HEK293 (cell line): ENCODE measurements at regions not wholly inside any gene's neighbourhood (a gene's known extent, or its start where the extent isn't known, plus 50 kb on each side); places are given as distances from the start of the nearest gene placed in this dataset.

ENCODE experiments used
- CTCF ChIA-PET: fragments of 350-600 bp; formaldehyde crosslinking; extraction: SDS; loops from one replicate; lab custom pipeline; 2021; ENCODE audit warnings: antibody characterized with exemption; lab: Yijun Ruan, JAX
- POLR2A ChIA-PET: fragments of 300-600 bp; formaldehyde crosslinking; extraction: SDS; loops from one replicate; lab custom pipeline; 2020; ENCODE audit warnings: antibody characterized with exemption, inconsistent platforms; lab: Yijun Ruan, JAX
- H3K27ac ChIP-seq: fragments of 200-500 bp; sonication (Bioruptor generic); 2 replicates; pipeline ENCODE4 v1.5.1; 2014; ENCODE audit warnings: low read depth, low read length, control low read depth, inconsistent platforms; ENCODE audit errors: extremely low read depth
- H3K36me3 ChIP-seq, 2 experiments: fragments of 200-500 bp in 1 of 2; sonication (Bioruptor generic) in 1 of 2; 1 replicate in 1 of 2; 2 replicates in 1 of 2; pipeline ENCODE4 v1.5.1; 2014 to 2017; ENCODE audit warnings: inconsistent platforms in 2 of 2, low read length in 2 of 2; ENCODE audit not compliant: control insufficient read depth in 2 of 2, insufficient read depth in 1 of 2
- H3K4me1 ChIP-seq: fragments of 200-500 bp; sonication (Bioruptor generic); 2 replicates; pipeline ENCODE4 v1.5.1; 2014; ENCODE audit warnings: mild to moderate bottlenecking, low read length, inconsistent platforms; ENCODE audit not compliant: control insufficient read depth, insufficient read depth
- H3K4me3 ChIP-seq: 2 replicates; pipeline ENCODE4 v1.5.1; 2011; ENCODE audit warnings: low read depth, mild to moderate bottlenecking, control low read depth, low read length, moderate library complexity
- H3K9me3 ChIP-seq: fragments of 200-500 bp; sonication (Bioruptor generic); 2 replicates; pipeline ENCODE4 v1.5.1; 2014; ENCODE audit warnings: low read depth, low read length, inconsistent platforms; ENCODE audit not compliant: control insufficient read depth, insufficient read depth
- FEZF1 ChIP-seq: fragments of 450-650 bp; formaldehyde crosslinking; IDR thresholded peaks from 2 replicates; pipeline ENCODE4 v1.5.1; 2016; ENCODE audit warnings: missing biosample characterization, missing genetic modification characterization
- INSM2 ChIP-seq: fragments of 450-650 bp; formaldehyde crosslinking; IDR thresholded peaks from 2 replicates; pipeline ENCODE4 v1.5.1; 2016; ENCODE audit warnings: missing biosample characterization, missing genetic modification characterization
- MYNN ChIP-seq: fragments of 450-650 bp; formaldehyde crosslinking; IDR thresholded peaks from 2 replicates; pipeline ENCODE4 v1.5.1; 2016; ENCODE audit warnings: missing biosample characterization, missing genetic modification characterization, borderline replicate concordance
- SETDB1 ChIP-seq: IDR thresholded peaks from one replicate; pipeline ENCODE4 v1.6.1; 2017; ENCODE audit warnings: mild to moderate bottlenecking, low read length, moderate library complexity, mixed read lengths; ENCODE audit not compliant: insufficient read length
- SP7 ChIP-seq: fragments of 450-650 bp; formaldehyde crosslinking; IDR thresholded peaks from 2 replicates; pipeline ENCODE4 v1.5.1; 2016; ENCODE audit warnings: missing biosample characterization, missing genetic modification characterization
- ZBTB44 ChIP-seq: fragments of 450-650 bp; IDR thresholded peaks from 2 replicates; pipeline ENCODE4 v1.5.1; 2018; ENCODE audit warnings: missing biosample characterization, mild to moderate bottlenecking, missing genetic modification characterization
- ZBTB48 ChIP-seq: fragments of 450-650 bp; formaldehyde crosslinking; IDR thresholded peaks from 2 replicates; pipeline ENCODE4 v1.5.1; 2016; ENCODE audit warnings: missing biosample characterization, missing genetic modification characterization
- ZBTB8A ChIP-seq: fragments of 450-650 bp; formaldehyde crosslinking; IDR thresholded peaks from 2 replicates; pipeline ENCODE4 v1.5.1; 2016; ENCODE audit warnings: missing biosample characterization, missing genetic modification characterization
- ZIC2 ChIP-seq: fragments of 450-650 bp; formaldehyde crosslinking; IDR thresholded peaks from 2 replicates; pipeline ENCODE4 v1.5.1; 2016; ENCODE audit warnings: missing biosample characterization, missing genetic modification characterization
- ZNF146 ChIP-seq: fragments of 450-650 bp; formaldehyde crosslinking; IDR thresholded peaks from 2 replicates; pipeline ENCODE4 v1.5.1; 2016; ENCODE audit warnings: missing biosample characterization, missing genetic modification characterization
- ZNF157 ChIP-seq: fragments of 450-650 bp; formaldehyde crosslinking; IDR thresholded peaks from 2 replicates; pipeline ENCODE4 v1.5.1; 2016; ENCODE audit warnings: missing biosample characterization, missing genetic modification characterization
- ZNF23 ChIP-seq: fragments of 450-650 bp; formaldehyde crosslinking; IDR thresholded peaks from 2 replicates; pipeline ENCODE4 v1.5.1; 2016; ENCODE audit warnings: missing biosample characterization, missing genetic modification characterization, borderline replicate concordance
- ZNF239 ChIP-seq: fragments of 450-650 bp; formaldehyde crosslinking; IDR thresholded peaks from 2 replicates; pipeline ENCODE4 v1.5.1; 2016; ENCODE audit warnings: missing biosample characterization, missing genetic modification characterization
- ZNF266 ChIP-seq: fragments of 450-650 bp; formaldehyde crosslinking; IDR thresholded peaks from 2 replicates; pipeline ENCODE4 v1.5.1; 2016; ENCODE audit warnings: missing biosample characterization, missing genetic modification characterization, low read depth
- ZNF274 ChIP-seq, 2 experiments: fragments of 200-500 bp in 1 of 2; fragments of 450-650 bp in 1 of 2; sonication (Bioruptor generic) in 1 of 2; formaldehyde crosslinking in 1 of 2; IDR thresholded peaks; 2 replicates each; pipeline versions ENCODE4 v1.5.1 to v1.6.1; 2014 to 2016; ENCODE audit warnings: borderline replicate concordance in 1 of 2, inconsistent platforms in 1 of 2, low read length in 1 of 2, missing biosample characterization in 1 of 2, missing genetic modification characterization in 1 of 2
- ZNF311 ChIP-seq: fragments of 450-650 bp; formaldehyde crosslinking; IDR thresholded peaks from 2 replicates; pipeline ENCODE4 v1.5.1; 2017; ENCODE audit warnings: missing biosample characterization, missing genetic modification characterization, borderline replicate concordance
- ZNF335 ChIP-seq: fragments of 450-650 bp; formaldehyde crosslinking; conservative IDR thresholded peaks from 2 replicates; pipeline ENCODE4 v1.5.1; 2016; ENCODE audit warnings: missing biosample characterization, missing genetic modification characterization
- ZNF391 ChIP-seq: fragments of 450-650 bp; formaldehyde crosslinking; IDR thresholded peaks from 2 replicates; pipeline ENCODE4 v1.5.1; 2016; ENCODE audit warnings: low read depth, missing biosample characterization, missing genetic modification characterization, borderline replicate concordance
- ZNF623 ChIP-seq: fragments of 450-650 bp; formaldehyde crosslinking; IDR thresholded peaks from 2 replicates; pipeline ENCODE4 v1.5.1; 2016; ENCODE audit warnings: missing biosample characterization, missing genetic modification characterization
- ZNF664 ChIP-seq: fragments of 450-650 bp; formaldehyde crosslinking; IDR thresholded peaks from 2 replicates; pipeline ENCODE4 v1.5.1; 2016; ENCODE audit warnings: missing biosample characterization, missing genetic modification characterization
- ZNF843 ChIP-seq: fragments of 450-650 bp; formaldehyde crosslinking; IDR thresholded peaks from 2 replicates; pipeline ENCODE4 v1.5.1; 2016; ENCODE audit warnings: missing biosample characterization, missing genetic modification characterization
- ZSCAN30 ChIP-seq: fragments of 450-650 bp; IDR thresholded peaks from 2 replicates; pipeline ENCODE4 v1.5.1; 2018; ENCODE audit warnings: missing biosample characterization, mild to moderate bottlenecking, missing genetic modification characterization, moderate library complexity
- ZSCAN4 ChIP-seq: fragments of 450-650 bp; formaldehyde crosslinking; IDR thresholded peaks from 2 replicates; pipeline ENCODE4 v1.5.1; 2017; ENCODE audit warnings: missing biosample characterization, missing genetic modification characterization

- Histone ChIP-seq H3K4me3 (no peak overlapping the region), H3K27ac (no peak overlapping the region), H3K4me1 (peaks cover 35% of the 10 kb centered on the region), H3K36me3 (no peaks in the 10 kb centered on the region), H3K9me3 (no peaks in the 10 kb centered on the region)
- ChIA-PET CTCF (no interaction called here), POLR2A (interaction anchor here (1.0 kb wide), 1 partner anchor 9 kb away, joined by 3 read pairs; no protein-coding TSS in a partner anchor)
- TF ChIP-seq ZNF335 (peak; percentile 24; the same call in 1 of the 2 replicates), ZNF664 (tag by site-specific recombination) (peak; percentile 55; the same call in 1 of the 2 replicates), ZSCAN4 (tag by site-specific recombination) (no peak), FEZF1 (tag by site-specific recombination) (peak; percentile 19; the same call in 1 of the 2 replicates)
Observed at GRCh38 chr4:182179105-182179504, 64.1 kb upstream of the TENM3 start.

GRCh38 chr4:182179751-182180150 lies 63.5 kb upstream of the TENM3 start:
- H3K4me3 ChIP-seq, result no peak overlapping the region
- H3K36me3 ChIP-seq, result no peaks in the 10 kb centered on the region
- no peak overlapping the region for H3K27ac ChIP-seq
- TF ChIP-seq ZNF239 (tag by site-specific recombination) (no peak), ZSCAN30 (tag by site-specific recombination) (no peak), ZNF146 (tag by site-specific recombination) (no peak), ZIC2 (tag by site-specific recombination) (no peak), ZBTB8A (tag by site-specific recombination) (no peak), ZNF23 (no peak), ZNF274 (IDR thresholded peaks at IDR 0.05; ENCODE audit: low read length) (no peak), ZNF274 (tag by site-specific recombination; IDR thresholded peaks at IDR 0.05; ENCODE audit: borderline replicate concordance) (no peak), MYNN (tag by site-specific recombination) (no peak), INSM2 (tag by site-specific recombination) (no peak), SP7 (no peak), ZNF623 (tag by site-specific recombination) (no peak), ZNF391 (tag by site-specific recombination) (no peak), ZBTB48 (tag by site-specific recombination) (no peak), ZNF266 (tag by site-specific recombination) (no peak), ZNF843 (tag by site-specific recombination) (no peak), SETDB1 (no peak)
- no peaks in the 10 kb centered on the region for H3K9me3 ChIP-seq
- H3K4me1 ChIP-seq, result peaks cover 35% of the 10 kb centered on the region
- ChIA-PET POLR2A (no interaction called here), CTCF (no interaction called here)

GRCh38 chr4:182185491-182185890 lies 57.7 kb upstream of the TENM3 start:
- H3K27ac ChIP-seq, result no peak overlapping the region
- TF ChIP-seq ZBTB44 (tag by site-specific recombination), result no peak
- TF ChIP-seq ZNF311, result no peak
- no peak for TF ChIP-seq ZNF157 (tag by site-specific recombination)
- peaks cover 14% of the 10 kb centered on the region for H3K4me1 ChIP-seq
- H3K36me3 ChIP-seq, result no peaks in the 10 kb centered on the region
- H3K9me3 ChIP-seq, result no peaks in the 10 kb centered on the region
- H3K4me3 ChIP-seq, result no peak overlapping the region
- CTCF ChIA-PET, result no interaction called here
- POLR2A ChIA-PET, result no interaction called here
